Upper lobe of right lung (tissue), 1 donor: ENCODE measurements at regions not wholly inside any gene's neighbourhood (a gene's known extent, or its start where the extent isn't known, plus 50 kb on each side); places are given as distances from the start of the nearest gene placed in this dataset.

Experiments
- ATAC-seq: fragments of 200-7000 bp; cut with Tn5 transposase; one replicate; pipeline ENCODE4 v1.9.1; 2020; ENCODE audit warnings: mild to moderate bottlenecking, moderate library complexity
- DNase-seq: peaks from one replicate; pipeline ENCODE4 v3.0.0-alpha.2; 2020
- H3K27ac ChIP-seq: fragments of 200-600 bp; one replicate; pipeline ENCODE4 v1.8.0; 2022
- H3K27me3 ChIP-seq: fragments of 200-600 bp; one replicate; pipeline ENCODE4 v1.8.0; 2022; ENCODE audit warnings: mild to moderate bottlenecking
- H3K36me3 ChIP-seq: fragments of 200-600 bp; one replicate; pipeline ENCODE4 v1.8.0; 2022
- H3K4me1 ChIP-seq: fragments of 200-600 bp; one replicate; pipeline ENCODE4 v1.8.0; 2022
- H3K4me3 ChIP-seq: fragments of 200-600 bp; one replicate; pipeline ENCODE4 v1.8.0; 2022; ENCODE audit warnings: mild to moderate bottlenecking
- H3K9me3 ChIP-seq: fragments of 200-600 bp; one replicate; pipeline ENCODE4 v1.8.0; 2022
- CTCF ChIP-seq: fragments of 200-600 bp; IDR thresholded peaks from one replicate; pipeline ENCODE4 v1.8.0; 2022; ENCODE audit warnings: antibody characterized with exemption
- intact Hi-C: fragments of 100-400 bp; cut with DNase I; formaldehyde crosslinking; loops from one replicate; pipeline ENCODE4 v1.11.0; 2022
- donor health status: DM: no; HTN: yes; CAD: no; lungs with severe emphysema.

DNA sequence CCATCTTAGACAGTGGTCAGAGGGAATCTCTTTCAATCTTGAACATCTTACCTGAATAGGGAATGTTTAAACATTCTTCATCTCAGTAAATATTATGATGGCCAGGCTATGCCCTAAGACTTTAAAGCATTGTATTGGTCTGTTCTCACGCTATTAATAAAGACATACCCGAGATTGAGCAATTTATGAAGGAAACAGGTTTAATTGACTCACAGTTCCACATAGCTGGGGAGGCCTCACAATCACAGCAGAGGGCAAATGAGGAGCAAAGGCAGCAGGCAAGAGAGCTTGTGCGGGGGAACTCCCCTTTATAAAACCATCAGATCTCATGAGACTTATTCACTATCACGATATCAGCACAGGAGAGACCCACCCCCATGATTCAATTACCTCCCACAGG is 55.3 kb upstream of the SOX9 start:
- no peaks in the 10 kb centered on the region for H3K9me3 ChIP-seq
- H3K27me3 ChIP-seq = no peaks in the 10 kb centered on the region
- no peak for TF ChIP-seq CTCF
- intact Hi-C loops = no loop called here
- no peak overlapping the region for H3K4me3 ChIP-seq
- H3K4me1 ChIP-seq = no peaks in the 10 kb centered on the region
- no peak for ATAC-seq
- no peaks in the 10 kb centered on the region for H3K36me3 ChIP-seq
- DNase-seq = no peak
- H3K27ac ChIP-seq = no peak overlapping the region

DNA sequence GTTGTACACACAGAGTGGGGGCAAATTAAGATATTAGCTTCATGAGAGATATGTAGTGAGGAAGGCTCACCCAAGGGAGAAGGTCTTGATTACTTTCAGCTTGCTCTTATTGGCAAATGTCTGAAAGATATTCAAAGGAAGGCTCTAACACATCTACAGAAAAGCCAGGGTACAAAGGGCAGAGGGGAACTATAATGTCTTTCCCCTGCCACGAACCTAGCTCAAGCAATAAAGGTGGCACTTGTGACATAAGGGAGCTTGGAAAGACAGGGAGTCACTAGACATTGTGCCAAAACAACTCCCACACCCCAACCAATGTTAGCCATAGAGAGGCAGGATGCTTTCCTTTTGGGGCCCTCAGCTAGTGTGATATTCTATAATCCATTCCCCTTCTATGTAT is 52.2 kb upstream of the SOX9 start:
- intact Hi-C loops = no loop called here
- Histone ChIP-seq H3K9me3 (no peaks in the 10 kb centered on the region), H3K27ac (no peak overlapping the region), H3K36me3 (no peaks in the 10 kb centered on the region), H3K4me3 (no peak overlapping the region), H3K4me1 (no peaks in the 10 kb centered on the region), H3K27me3 (no peaks in the 10 kb centered on the region)
- no peak for TF ChIP-seq CTCF
- no peak for ATAC-seq
- no peak for DNase-seq

DNA sequence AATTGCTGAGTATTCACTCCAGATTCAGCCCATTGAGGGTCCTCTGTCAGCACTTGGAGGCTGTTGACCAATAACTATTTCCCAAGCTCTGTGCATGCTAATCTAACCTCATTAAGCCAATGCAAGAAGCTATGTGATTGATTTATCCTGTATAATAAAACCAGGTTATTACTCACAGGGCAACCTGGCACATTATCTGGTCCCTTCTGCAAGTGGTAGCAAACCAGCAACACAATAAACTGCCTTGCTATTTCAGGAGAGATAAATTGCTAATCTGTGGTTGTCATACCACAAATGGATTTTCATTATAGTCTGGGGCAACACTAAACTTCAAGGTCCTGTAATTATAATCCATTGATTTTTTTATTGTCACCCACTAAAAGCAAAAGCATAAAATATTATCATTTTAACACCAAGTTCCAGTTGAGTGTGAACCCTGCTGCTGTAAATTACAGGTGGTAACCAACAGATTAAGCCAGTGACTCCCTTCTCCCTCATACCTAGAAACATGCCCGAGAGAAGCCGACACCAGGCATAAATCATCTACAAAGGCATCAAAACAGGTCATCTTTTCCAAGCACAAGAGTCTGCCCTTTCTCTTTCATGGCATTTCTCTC is 51.1 kb upstream of the SOX9 start:
- ATAC-seq = no peak
- Histone ChIP-seq H3K27me3 (no peaks in the 10 kb centered on the region), H3K4me1 (no peaks in the 10 kb centered on the region), H3K9me3 (no peaks in the 10 kb centered on the region), H3K27ac (no peak overlapping the region), H3K36me3 (no peaks in the 10 kb centered on the region), H3K4me3 (no peak overlapping the region)
- TF ChIP-seq CTCF = no peak
- DNase-seq = no peak
- intact Hi-C loops = no loop called here
